22Rv1 (cell line): ENCODE measurements at regions not wholly inside any gene's neighbourhood (a gene's known extent, or its start where the extent isn't known, plus 50 kb on each side); places are given as distances from the start of the nearest gene placed in this dataset.

Experiments used
- H3K27ac ChIP-seq: fragments of 450-650 bp; 2 replicates; pipeline ENCODE4 v1.5.1; 2017
- ZFX ChIP-seq: fragments of 450-650 bp; IDR thresholded peaks from 2 replicates; pipeline ENCODE4 v1.6.1; 2017; ENCODE audit warnings: antibody characterized with exemption, borderline replicate concordance
- TF ChIP-seq, protein P1 (sequence below): fragments of 450-650 bp; IDR thresholded peaks from 2 replicates; pipeline ENCODE4 v1.5.1; 2017; ENCODE audit warnings: mild to moderate bottlenecking

DNA sequence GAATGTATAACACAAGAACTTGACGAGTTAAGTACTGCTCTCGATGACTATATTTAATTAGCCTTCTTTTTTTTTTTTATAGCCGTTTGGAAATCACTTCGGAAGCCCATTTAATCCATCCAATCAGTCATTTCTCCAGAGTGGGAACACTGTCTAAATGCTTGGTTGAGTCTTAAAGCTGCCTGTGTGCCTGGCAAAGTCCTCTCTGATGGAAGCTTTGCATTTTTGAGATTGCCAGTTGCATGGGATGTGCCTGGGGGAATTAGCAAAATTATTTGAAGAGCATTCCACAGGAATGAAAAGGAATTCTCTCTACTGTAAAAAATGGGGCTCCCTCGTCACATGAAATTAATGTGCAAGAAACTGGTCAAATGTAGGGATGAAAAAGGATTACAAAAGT is 398.8 kb upstream of the RPS6KA3 start:
- TF ChIP-seq, protein P1, sequence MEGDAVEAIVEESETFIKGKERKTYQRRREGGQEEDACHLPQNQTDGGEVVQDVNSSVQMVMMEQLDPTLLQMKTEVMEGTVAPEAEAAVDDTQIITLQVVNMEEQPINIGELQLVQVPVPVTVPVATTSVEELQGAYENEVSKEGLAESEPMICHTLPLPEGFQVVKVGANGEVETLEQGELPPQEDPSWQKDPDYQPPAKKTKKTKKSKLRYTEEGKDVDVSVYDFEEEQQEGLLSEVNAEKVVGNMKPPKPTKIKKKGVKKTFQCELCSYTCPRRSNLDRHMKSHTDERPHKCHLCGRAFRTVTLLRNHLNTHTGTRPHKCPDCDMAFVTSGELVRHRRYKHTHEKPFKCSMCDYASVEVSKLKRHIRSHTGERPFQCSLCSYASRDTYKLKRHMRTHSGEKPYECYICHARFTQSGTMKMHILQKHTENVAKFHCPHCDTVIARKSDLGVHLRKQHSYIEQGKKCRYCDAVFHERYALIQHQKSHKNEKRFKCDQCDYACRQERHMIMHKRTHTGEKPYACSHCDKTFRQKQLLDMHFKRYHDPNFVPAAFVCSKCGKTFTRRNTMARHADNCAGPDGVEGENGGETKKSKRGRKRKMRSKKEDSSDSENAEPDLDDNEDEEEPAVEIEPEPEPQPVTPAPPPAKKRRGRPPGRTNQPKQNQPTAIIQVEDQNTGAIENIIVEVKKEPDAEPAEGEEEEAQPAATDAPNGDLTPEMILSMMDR = no peak
- no peak for TF ChIP-seq ZFX
- H3K27ac ChIP-seq = no peak overlapping the region

- no peak for TF ChIP-seq ZFX
- TF ChIP-seq, protein P1 = no peak
- no peak overlapping the region for H3K27ac ChIP-seq
Observed at GRCh38 chrX:20664774-20665173, 398.1 kb upstream of the RPS6KA3 start.

GRCh38 chrX:20664131-20664530 is 397.4 kb upstream of the RPS6KA3 start:
- no peak overlapping the region for H3K27ac ChIP-seq
- TF ChIP-seq, protein P1 = no peak
- TF ChIP-seq ZFX = no peak

DNA sequence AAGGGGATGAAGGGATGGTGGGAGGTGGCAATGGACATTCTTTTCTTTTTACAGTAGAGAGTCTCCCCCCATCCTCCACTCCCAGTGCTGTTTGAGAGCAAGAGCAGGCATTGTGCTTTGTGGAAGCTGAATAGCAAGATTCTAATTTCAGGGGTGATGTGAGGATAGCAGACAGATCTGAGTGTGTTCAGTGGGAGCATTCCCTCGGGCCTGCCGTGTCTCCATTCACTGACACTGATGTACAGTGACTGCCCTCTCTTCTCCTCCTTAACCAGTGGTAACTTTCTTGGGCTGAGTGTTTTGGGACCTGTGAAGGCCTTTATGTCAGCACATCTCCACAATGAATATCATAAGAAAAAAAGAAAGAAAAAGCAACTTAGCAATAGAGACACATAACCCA is 396.6 kb upstream of the RPS6KA3 start:
- TF ChIP-seq, protein P1 = no peak
- TF ChIP-seq ZFX = no peak
- no peak overlapping the region for H3K27ac ChIP-seq

DNA sequence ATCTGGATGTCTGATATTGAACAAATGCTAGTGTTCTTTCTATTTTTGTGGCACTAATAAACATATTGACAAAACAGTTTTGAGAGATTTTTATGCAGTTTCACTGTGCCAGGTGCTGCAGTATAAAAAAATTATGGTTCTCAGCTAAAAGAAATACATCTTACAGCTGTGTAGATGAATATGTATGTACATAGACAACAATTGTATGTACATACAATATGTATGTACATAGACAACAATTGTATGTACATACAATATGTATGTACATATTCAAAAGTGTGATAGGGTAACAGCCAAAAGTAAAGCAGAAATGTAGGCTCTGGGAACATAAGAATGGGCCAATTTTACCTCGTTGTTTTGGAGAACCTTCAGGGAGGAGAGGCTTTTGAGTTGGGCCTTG is 390.0 kb upstream of the RPS6KA3 start:
- TF ChIP-seq, protein P1 = no peak
- TF ChIP-seq ZFX = no peak
- no peak overlapping the region for H3K27ac ChIP-seq

DNA sequence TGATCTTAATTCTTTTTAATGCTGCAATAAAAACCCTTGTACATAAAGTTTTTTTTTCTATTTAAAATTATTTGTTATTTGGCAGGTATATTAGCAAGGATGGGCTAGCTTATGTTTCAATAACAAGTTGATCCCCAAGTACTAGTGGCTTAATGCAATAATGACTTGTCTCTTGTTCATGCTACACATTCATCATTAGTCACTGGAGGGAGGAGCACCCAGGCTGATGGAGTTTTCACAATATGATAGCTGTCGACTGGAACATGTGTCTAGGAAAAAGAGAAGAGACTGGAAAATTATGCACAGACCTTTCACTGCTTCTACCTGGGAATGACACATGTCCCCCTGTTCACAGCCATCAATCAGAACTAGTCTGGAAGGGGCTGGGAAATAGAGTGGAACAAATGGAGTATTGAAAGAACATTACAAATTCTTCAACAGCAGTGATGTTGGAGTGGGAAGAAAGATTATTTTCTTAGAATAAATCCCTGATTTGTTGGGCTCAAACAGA is 387.9 kb upstream of the RPS6KA3 start:
- TF ChIP-seq ZFX = no peak
- TF ChIP-seq, protein P1 = no peak
- H3K27ac ChIP-seq = no peak overlapping the region

- no peak overlapping the region for H3K27ac ChIP-seq
- TF ChIP-seq, protein P1 = no peak
- TF ChIP-seq ZFX = no peak
Observed at GRCh38 chrX:20653070-20653469, 386.4 kb upstream of the RPS6KA3 start.
